H9 (cell line): ENCODE measurements at regions not wholly inside any gene's neighbourhood (a gene's known extent, or its start where the extent isn't known, plus 50 kb on each side); places are given as distances from the start of the nearest gene placed in this dataset.

Source experiments
- DNase-seq: peaks from one replicate; pipeline ENCODE4 v3.0.0-alpha.2; 2017
- H2AFZ ChIP-seq: one replicate; pipeline ENCODE4 v1.6.1; 2013; ENCODE audit warnings: mild to moderate bottlenecking, low read length, control low read depth, moderate library complexity
- H2AK5ac ChIP-seq: 2 replicates; pipeline ENCODE4 v1.6.1; 2013; ENCODE audit warnings: low read length, control low read depth, mixed read lengths; ENCODE audit not compliant: insufficient read length
- H2BK120ac ChIP-seq: one replicate; pipeline ENCODE4 v1.6.1; 2013; ENCODE audit warnings: low read depth, mild to moderate bottlenecking, low read length, control low read depth, inconsistent platforms; ENCODE audit not compliant: poor library complexity, severe bottlenecking
- H2BK12ac ChIP-seq: 2 replicates; pipeline ENCODE4 v1.6.1; 2013; ENCODE audit warnings: low read length, control low read depth, mixed read lengths, low read depth; ENCODE audit not compliant: insufficient read length
- H2BK15ac ChIP-seq: 2 replicates; pipeline ENCODE4 v1.6.1; 2013; ENCODE audit warnings: low read depth, low read length, control low read depth
- H2BK20ac ChIP-seq: one replicate; pipeline ENCODE4 v1.6.1; 2013; ENCODE audit warnings: low read depth, mild to moderate bottlenecking, low read length, control low read depth, inconsistent platforms; ENCODE audit not compliant: poor library complexity, severe bottlenecking
- H2BK5ac ChIP-seq: 2 replicates; pipeline ENCODE4 v1.6.1; 2013; ENCODE audit warnings: low read length, control low read depth, mixed read lengths; ENCODE audit not compliant: insufficient read length
- H3K14ac ChIP-seq: 2 replicates; pipeline ENCODE4 v1.6.1; 2013; ENCODE audit warnings: low read length, control low read depth; ENCODE audit not compliant: insufficient read depth
- H3K18ac ChIP-seq: 2 replicates; pipeline ENCODE4 v1.6.1; 2013; ENCODE audit warnings: low read depth, mild to moderate bottlenecking, mixed read lengths, low read length, control low read depth; ENCODE audit not compliant: insufficient read length
- H3K23ac ChIP-seq: 2 replicates; pipeline ENCODE4 v1.6.1; 2013; ENCODE audit warnings: low read length, control low read depth, mixed read lengths, low read depth; ENCODE audit not compliant: insufficient read length
- H3K23me2 ChIP-seq: 2 replicates; pipeline ENCODE4 v1.6.1; 2013; ENCODE audit warnings: low read depth, mild to moderate bottlenecking, mixed read lengths, low read length, control low read depth; ENCODE audit not compliant: insufficient read length, poor library complexity, severe bottlenecking
- H3K27ac ChIP-seq: 2 replicates; pipeline ENCODE4 v1.5.1; 2013; ENCODE audit warnings: low read length, control low read depth, mixed read lengths, low read depth; ENCODE audit not compliant: insufficient read length
- H3K27me3 ChIP-seq: 2 replicates; pipeline ENCODE4 v1.6.1; 2013; ENCODE audit warnings: low read length, control low read depth, inconsistent platforms; ENCODE audit not compliant: insufficient read depth
- H3K4ac ChIP-seq: 2 replicates; pipeline ENCODE4 v1.6.1; 2013; ENCODE audit warnings: low read depth, mild to moderate bottlenecking, control low read depth, inconsistent platforms, low read length, moderate library complexity
- H3K4me1 ChIP-seq: 2 replicates; pipeline ENCODE4 v1.6.1; 2013; ENCODE audit warnings: low read length, control low read depth, inconsistent platforms; ENCODE audit not compliant: insufficient read depth
- H3K4me2 ChIP-seq: 2 replicates; pipeline ENCODE4 v1.6.1; 2013; ENCODE audit warnings: low read length, control low read depth, mixed read lengths; ENCODE audit not compliant: insufficient read length, insufficient read depth
- H3K56ac ChIP-seq: 2 replicates; pipeline ENCODE4 v1.6.1; 2013; ENCODE audit warnings: low read depth, mild to moderate bottlenecking, mixed read lengths, low read length, control low read depth; ENCODE audit not compliant: insufficient read length
- H3K79me1 ChIP-seq: 2 replicates; pipeline ENCODE4 v1.6.1; 2013; ENCODE audit warnings: low read depth, mild to moderate bottlenecking, moderate library complexity, low read length, control low read depth, inconsistent platforms; ENCODE audit not compliant: insufficient read depth, poor library complexity, severe bottlenecking
- H3K79me2 ChIP-seq: 2 replicates; pipeline ENCODE4 v1.6.1; 2013; ENCODE audit warnings: low read length, control low read depth, inconsistent platforms; ENCODE audit not compliant: insufficient read depth
- H3K9ac ChIP-seq: 2 replicates; pipeline ENCODE4 v1.6.1; 2013; ENCODE audit warnings: low read length, control low read depth, mixed read lengths; ENCODE audit not compliant: insufficient read length; ENCODE audit errors: extremely low read depth
- H3K9me3 ChIP-seq: one replicate; pipeline ENCODE4 v1.6.1; 2013; ENCODE audit warnings: low read depth, low read length, inconsistent platforms; ENCODE audit not compliant: control insufficient read depth
- H3T11ph ChIP-seq: one replicate; pipeline ENCODE4 v1.6.1; 2013; ENCODE audit warnings: mild to moderate bottlenecking, low read length, control low read depth, inconsistent platforms
- H4K20me1 ChIP-seq: one replicate; pipeline ENCODE4 v1.6.1; 2013; ENCODE audit not compliant: control insufficient read depth, insufficient read length, insufficient read depth
- H4K5ac ChIP-seq: 2 replicates; pipeline ENCODE4 v1.6.1; 2013; ENCODE audit warnings: low read depth, mild to moderate bottlenecking, mixed read lengths, low read length, control low read depth; ENCODE audit not compliant: insufficient read length
- H4K8ac ChIP-seq: replicated peaks from 2 replicates; pipeline ENCODE4 v1.6.1; 2013; ENCODE audit warnings: low read length, control low read depth, mixed read lengths, low read depth; ENCODE audit not compliant: insufficient read length
- H4K91ac ChIP-seq: 2 replicates; pipeline ENCODE4 v1.6.1; 2013; ENCODE audit warnings: low read depth, mild to moderate bottlenecking, moderate library complexity, mixed read lengths, low read length, control low read depth; ENCODE audit not compliant: insufficient read length
- H3K27ac Mint-ChIP-seq, 3 experiments: 2 replicates in 2 of 3; 3 replicates in 1 of 3; pipeline ENCODE4 v1.8.0; 2020 to 2021; ENCODE audit warnings: mixed read lengths in 3 of 3, mild to moderate bottlenecking in 1 of 3, moderate library complexity in 1 of 3
- H3K27me3 Mint-ChIP-seq: 2 replicates; pipeline ENCODE4 v1.8.0; 2021; ENCODE audit warnings: low read depth, mild to moderate bottlenecking, moderate library complexity, mixed read lengths
- H3K36me3 Mint-ChIP-seq, 3 experiments: 2 replicates in 2 of 3; 3 replicates in 1 of 3; pipeline ENCODE4 v1.8.0; 2020 to 2021; ENCODE audit warnings: low read depth in 3 of 3, mixed read lengths in 3 of 3; ENCODE audit not compliant: insufficient read depth in 1 of 3
- H3K4me1 Mint-ChIP-seq, 2 experiments: 2 replicates each; pipeline ENCODE4 v1.8.0; 2020; ENCODE audit warnings: mixed read lengths in 2 of 2
- H3K4me3 Mint-ChIP-seq, 2 experiments: 2 replicates in 1 of 2; 3 replicates in 1 of 2; pipeline ENCODE4 v1.8.0; 2020 to 2021; ENCODE audit warnings: mild to moderate bottlenecking in 2 of 2, mixed read lengths in 2 of 2, moderate library complexity in 1 of 2
- H3K9me3 Mint-ChIP-seq, 2 experiments: 2 replicates in 1 of 2; 3 replicates in 1 of 2; pipeline ENCODE4 v1.8.0; 2020; ENCODE audit warnings: mild to moderate bottlenecking in 2 of 2, mixed read lengths in 2 of 2, moderate library complexity in 1 of 2
- WGBS: extraction: QIAGEN DNeasy Blood & Tissue Kit; methylation state at CpG from one replicate; pipeline ENCODE4 v1.1.7; 2013; ENCODE audit warnings: missing lambda C conversion rate, low lambda C conversion rate, mixed read lengths; ENCODE audit not compliant: insufficient read length; ENCODE audit errors: extremely low coverage; 5-methylcytosine and 5-hydroxymethylcytosine counted together
- TF ChIP-seq, protein P1 (sequence below): fragments of 200-600 bp; sonication (generic); conservative IDR thresholded peaks from 3 replicates; pipeline ENCODE4 v1.8.0; 2021; ENCODE audit warnings: antibody characterized with exemption, mild to moderate bottlenecking

DNA sequence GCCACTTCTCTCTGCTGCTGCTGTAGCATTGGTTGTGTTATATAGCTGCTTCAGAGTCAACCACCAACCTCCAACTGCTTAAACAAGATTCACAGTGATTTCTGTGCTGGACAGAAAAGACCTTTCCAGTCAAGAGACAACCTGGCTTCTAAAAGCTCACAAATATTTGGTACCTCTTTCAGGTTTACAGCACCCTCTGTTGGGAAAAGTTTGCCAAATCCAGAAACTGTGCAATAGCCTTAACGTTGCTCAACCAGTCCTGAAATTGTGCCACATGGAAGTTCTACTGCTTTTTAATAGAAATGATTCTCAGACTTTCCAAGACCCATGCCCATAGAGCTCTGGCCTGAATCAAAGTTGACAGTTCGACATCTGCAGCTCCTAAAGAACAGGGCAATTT is 842.1 kb upstream of the HTR2C start:
- Histone ChIP-seq H4K91ac (no peak overlapping the region), H3K23me2 (no peaks in the 10 kb centered on the region), H3K4ac (no peak overlapping the region), H3K79me2 (no peaks in the 10 kb centered on the region), H4K5ac (no peak overlapping the region), H2BK120ac (no peak overlapping the region), H3K56ac (no peak overlapping the region), H3K4me2 (no peak overlapping the region), H3K9ac (no peak overlapping the region), H3K4me1 (no peaks in the 10 kb centered on the region), H2AFZ (no peak overlapping the region), H3K18ac (no peak overlapping the region), H3K9me3 (no peaks in the 10 kb centered on the region), H3K14ac (no peak overlapping the region), H2BK20ac (no peak overlapping the region), H3K27me3 (no peaks in the 10 kb centered on the region), H3K27ac (no peak overlapping the region), H2BK12ac (no peak overlapping the region), H3K79me1 (no peaks in the 10 kb centered on the region), H4K20me1 (no peaks in the 10 kb centered on the region), H2BK5ac (no peak overlapping the region), H3K23ac (no peak overlapping the region), H3T11ph (no peak overlapping the region), H4K8ac (no peak overlapping the region), H2BK15ac (no peak overlapping the region), H2AK5ac (no peak overlapping the region)
- Mint-ChIP-seq H3K4me1 (peaks cover 6 to 14% of the 10 kb centered on the region in 2 experiments), H3K36me3 (peaks cover 3 to 23% (median 11%) of the 10 kb centered on the region in 3 experiments; a peak in 5 of 7 replicates), H3K27ac (peak overlapping the region; percentile 42 to 79 (median 50); a peak in 3 of 7 replicates), H3K9me3 (peaks cover 5 to 6% of the 10 kb centered on the region in 2 experiments; a peak in 3 of 5 replicates), H3K27me3 (no peaks in the 10 kb centered on the region), H3K4me3 (no peak overlapping the region)
- DNase-seq = no peak
- WGBS = no CpG with 5 or more reads among the region's 2 CpGs
- TF ChIP-seq, protein P1, sequence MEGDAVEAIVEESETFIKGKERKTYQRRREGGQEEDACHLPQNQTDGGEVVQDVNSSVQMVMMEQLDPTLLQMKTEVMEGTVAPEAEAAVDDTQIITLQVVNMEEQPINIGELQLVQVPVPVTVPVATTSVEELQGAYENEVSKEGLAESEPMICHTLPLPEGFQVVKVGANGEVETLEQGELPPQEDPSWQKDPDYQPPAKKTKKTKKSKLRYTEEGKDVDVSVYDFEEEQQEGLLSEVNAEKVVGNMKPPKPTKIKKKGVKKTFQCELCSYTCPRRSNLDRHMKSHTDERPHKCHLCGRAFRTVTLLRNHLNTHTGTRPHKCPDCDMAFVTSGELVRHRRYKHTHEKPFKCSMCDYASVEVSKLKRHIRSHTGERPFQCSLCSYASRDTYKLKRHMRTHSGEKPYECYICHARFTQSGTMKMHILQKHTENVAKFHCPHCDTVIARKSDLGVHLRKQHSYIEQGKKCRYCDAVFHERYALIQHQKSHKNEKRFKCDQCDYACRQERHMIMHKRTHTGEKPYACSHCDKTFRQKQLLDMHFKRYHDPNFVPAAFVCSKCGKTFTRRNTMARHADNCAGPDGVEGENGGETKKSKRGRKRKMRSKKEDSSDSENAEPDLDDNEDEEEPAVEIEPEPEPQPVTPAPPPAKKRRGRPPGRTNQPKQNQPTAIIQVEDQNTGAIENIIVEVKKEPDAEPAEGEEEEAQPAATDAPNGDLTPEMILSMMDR = peak; percentile 65
